ENCODE measurements at regions not wholly inside any gene's neighbourhood (a gene's known extent, or its start where the extent isn't known, plus 50 kb on each side); places are given as distances from the start of the nearest gene placed in this dataset.

GRCh38 chr2:105593221-105593967 is 151.3 kb upstream of the NCK2 start:
- DNase-seq (ENCODE audit: low spot score), result no peak

- no peak for DNase-seq (ENCODE audit: low spot score)
Measured at GRCh38 chr2:105592288-105592687, 152.4 kb upstream of the NCK2 start.

- no peak for DNase-seq (ENCODE audit: low spot score)
Measured at GRCh38 chr2:105590780-105591660, 153.7 kb upstream of the NCK2 start.

- DNase-seq (ENCODE audit: low spot score), result no peak
Measured at GRCh38 chr2:105588581-105588980, 156.1 kb upstream of the NCK2 start.

- DNase-seq (ENCODE audit: low spot score), result no peak
Measured at GRCh38 chr2:105587637-105588036, 157.1 kb upstream of the NCK2 start.

- no peak for DNase-seq (ENCODE audit: low spot score)
Measured at GRCh38 chr2:105584435-105585010, 160.2 kb upstream of the NCK2 start.

- no peak for DNase-seq (ENCODE audit: low spot score)
Measured at GRCh38 chr2:105582952-105583660, 161.6 kb upstream of the NCK2 start.

GRCh38 chr2:105581555-105581944 is 163.2 kb upstream of the NCK2 start:
- DNase-seq (ENCODE audit: low spot score), result no peak

- DNase-seq (ENCODE audit: low spot score), result no peak
Measured at GRCh38 chr2:105580870-105581554, 163.7 kb upstream of the NCK2 start.

GRCh38 chr2:105580216-105580615 is 164.5 kb upstream of the NCK2 start:
- DNase-seq (ENCODE audit: low spot score), result no peak

GRCh38 chr2:105578166-105578565 is 166.5 kb upstream of the NCK2 start:
- DNase-seq (ENCODE audit: low spot score), result no peak

GRCh38 chr2:105577762-105578161 is 166.9 kb upstream of the NCK2 start:
- DNase-seq (ENCODE audit: low spot score), result no peak

GRCh38 chr2:105576440-105577241 is 168.1 kb upstream of the NCK2 start:
- peak; percentile 50 for DNase-seq (ENCODE audit: low spot score)

- DNase-seq (ENCODE audit: low spot score), result no peak
Measured at GRCh38 chr2:105576050-105576439, 168.7 kb upstream of the NCK2 start.

- DNase-seq (ENCODE audit: low spot score), result no peak
Measured at GRCh38 chr2:105575499-105576025, 169.2 kb upstream of the NCK2 start.

GRCh38 chr2:105574796-105575344 is 169.8 kb upstream of the NCK2 start:
- DNase-seq (ENCODE audit: low spot score), result no peak

- no peak for DNase-seq (ENCODE audit: low spot score)
Measured at GRCh38 chr2:105573910-105574655, 170.6 kb upstream of the NCK2 start.

GRCh38 chr2:105573490-105573889 is 171.2 kb upstream of the NCK2 start:
- DNase-seq (ENCODE audit: low spot score), result peak; percentile 2

- DNase-seq (ENCODE audit: low spot score), result no peak
Measured at GRCh38 chr2:105571445-105571987, 172.7 kb upstream of the FHL2 start.

Measured in CD4-positive, alpha-beta T cell treated with Interleukin-15 for 4 hours (primary cell).